ENCODE measurements at regions not wholly inside any gene's neighbourhood (a gene's known extent, or its start where the extent isn't known, plus 50 kb on each side); places are given as distances from the start of the nearest gene placed in this dataset.

- no peak for DNase-seq
- no peak overlapping the region for H3K4me2 ChIP-seq (ENCODE audit: low read length, poor library complexity, severe bottlenecking)
- no peaks in the 10 kb centered on the region for H3K4me1 ChIP-seq (ENCODE audit: control insufficient read depth, insufficient read depth, low read depth, low read length)
- H3K9ac ChIP-seq (ENCODE audit: low read length) = peak overlapping the region; percentile 68
- H2BK15ac ChIP-seq (ENCODE audit: low read depth, poor library complexity, severe bottlenecking) = no peak overlapping the region
- H3K14ac ChIP-seq (ENCODE audit: low read length in 2 of 2) = no peak overlapping the region
- H2AK5ac ChIP-seq (ENCODE audit: low read length, severe bottlenecking) = no peak overlapping the region
- no peaks in the 10 kb centered on the region for H3K36me3 ChIP-seq (ENCODE audit: control insufficient read depth in 1 of 2, insufficient read depth in 2 of 2, low read depth in 1 of 2, low read length in 2 of 2)
- no peak overlapping the region for H2BK5ac ChIP-seq (ENCODE audit: low read depth, low read length, poor library complexity, severe bottlenecking)
- H4K91ac ChIP-seq (ENCODE audit: low read length) = no peak overlapping the region
- H3K27ac ChIP-seq (ENCODE audit: low read length, poor library complexity, severe bottlenecking) = no peak overlapping the region
- no peaks in the 10 kb centered on the region for H3K79me1 ChIP-seq (replicated peaks; ENCODE audit: low read length, poor library complexity, severe bottlenecking)
- H4K8ac ChIP-seq (ENCODE audit: low read length) = no peak overlapping the region
- H3K18ac ChIP-seq (ENCODE audit: low read depth in 1 of 2, low read length in 2 of 2) = no peak overlapping the region
- no peak overlapping the region for H2AFZ ChIP-seq (ENCODE audit: low read depth, low read length)
- no peaks in the 10 kb centered on the region for H3K27me3 ChIP-seq (ENCODE audit: control insufficient read depth in 1 of 2, insufficient read depth in 1 of 2, low read length in 2 of 2)
- H3K23ac ChIP-seq (ENCODE audit: low read length in 2 of 2) = no peak overlapping the region
- WGBS = 88% methylated on average over 5 of the region's 5 CpGs
- no peak overlapping the region for H2BK120ac ChIP-seq (ENCODE audit: low read depth, low read length)
- H3K4ac ChIP-seq (ENCODE audit: low read depth in 1 of 2, low read length in 2 of 2) = no peak overlapping the region
- H3K4me3 ChIP-seq (ENCODE audit: insufficient read depth in 1 of 2, low read depth in 1 of 2, low read length in 2 of 2) = peak overlapping the region in 1 of 2 experiments; percentile 41
- peaks cover 2% of the 10 kb centered on the region for H3K9me3 ChIP-seq (ENCODE audit: control insufficient read depth, low read length)
- H2BK12ac ChIP-seq (ENCODE audit: low read length in 2 of 2) = no peak overlapping the region
Measured at GRCh38 chr12:18979401-18980126, 150.0 kb upstream of the PLEKHA5 start.

DNA sequence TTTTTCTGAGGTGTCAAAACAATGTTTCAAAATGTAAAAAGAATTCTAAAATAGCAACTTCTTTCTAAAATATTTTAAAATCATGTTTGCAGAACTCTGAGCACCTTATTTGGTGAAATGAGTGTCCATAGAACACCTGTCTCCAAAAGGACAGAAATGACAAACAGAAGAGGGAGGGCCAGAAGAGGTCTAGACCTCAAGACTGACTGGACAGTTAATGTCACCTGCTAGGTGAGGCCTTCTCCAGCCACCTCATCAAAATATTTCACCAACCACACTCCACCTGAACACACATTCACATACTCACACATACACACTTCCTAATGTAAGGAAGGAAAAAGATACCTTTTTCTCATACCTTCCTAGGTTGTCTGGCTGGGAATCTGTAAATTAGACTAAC lies 147.8 kb upstream of the PLEKHA5 start:
- Histone ChIP-seq H4K8ac (ENCODE audit: low read length) (no peak overlapping the region), H3K18ac (ENCODE audit: low read depth in 1 of 2, low read length in 2 of 2) (no peak overlapping the region), H2BK120ac (ENCODE audit: low read depth, low read length) (no peak overlapping the region)

DNA sequence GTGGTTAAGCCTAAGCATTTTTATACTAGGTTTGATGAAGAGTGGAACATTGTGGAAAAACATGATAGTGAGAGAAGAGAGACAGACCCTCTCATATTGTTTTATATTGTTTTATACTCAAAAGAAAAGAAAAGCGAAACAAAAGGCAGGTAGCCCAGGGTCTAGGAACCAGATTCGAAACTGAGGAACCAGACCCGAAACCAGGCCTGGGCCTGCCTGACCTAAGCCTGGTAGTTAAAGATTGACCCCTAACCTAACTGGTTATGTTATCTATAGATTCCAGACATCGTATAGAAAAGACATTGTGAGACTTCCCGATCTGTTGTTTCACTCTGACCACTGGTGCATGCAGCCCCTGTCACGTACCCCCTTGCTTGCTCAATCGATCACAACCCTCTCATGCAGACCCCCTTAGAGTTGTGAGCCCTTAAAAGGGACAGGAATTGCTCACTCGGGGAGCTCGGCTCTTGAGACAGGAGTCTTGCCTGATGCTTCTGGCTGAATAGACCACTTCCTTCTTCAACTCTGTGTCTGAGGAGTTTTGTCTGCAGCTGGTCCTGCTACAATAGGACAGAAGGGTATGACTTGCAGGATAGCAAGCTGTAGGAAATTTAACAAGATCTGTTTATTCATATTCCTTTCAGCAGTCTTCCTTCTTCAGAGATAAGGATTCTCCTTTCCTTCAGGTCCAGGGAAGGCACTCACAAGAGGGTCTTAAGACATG lies 147.1 kb upstream of the PLEKHA5 start:
- Histone ChIP-seq H2BK15ac (ENCODE audit: low read depth, poor library complexity, severe bottlenecking) (no peak overlapping the region), H2BK12ac (ENCODE audit: low read length in 2 of 2) (no peak overlapping the region), H3K27me3 (ENCODE audit: control insufficient read depth in 1 of 2, insufficient read depth in 1 of 2, low read length in 2 of 2) (no peaks in the 10 kb centered on the region), H3K4ac (ENCODE audit: low read depth in 1 of 2, low read length in 2 of 2) (no peak overlapping the region), H3K9ac (ENCODE audit: low read length) (no peak overlapping the region), H3K18ac (ENCODE audit: low read depth in 1 of 2, low read length in 2 of 2) (no peak overlapping the region), H3K36me3 (ENCODE audit: control insufficient read depth in 1 of 2, insufficient read depth in 2 of 2, low read depth in 1 of 2, low read length in 2 of 2) (no peaks in the 10 kb centered on the region), H2AK5ac (ENCODE audit: low read length, severe bottlenecking) (no peak overlapping the region), H3K27ac (ENCODE audit: low read length, poor library complexity, severe bottlenecking) (no peak overlapping the region), H2BK5ac (ENCODE audit: low read depth, low read length, poor library complexity, severe bottlenecking) (no peak overlapping the region), H3K14ac (ENCODE audit: low read length in 2 of 2) (no peak overlapping the region), H3K9me3 (ENCODE audit: control insufficient read depth, low read length) (no peaks in the 10 kb centered on the region), H2AFZ (ENCODE audit: low read depth, low read length) (no peak overlapping the region), H4K91ac (ENCODE audit: low read length) (no peak overlapping the region), H3K4me3 (ENCODE audit: insufficient read depth in 1 of 2, low read depth in 1 of 2, low read length in 2 of 2) (no peak overlapping the region), H4K8ac (ENCODE audit: low read length) (no peak overlapping the region), H3K79me1 (replicated peaks; ENCODE audit: low read length, poor library complexity, severe bottlenecking) (no peaks in the 10 kb centered on the region), H3K4me2 (ENCODE audit: low read length, poor library complexity, severe bottlenecking) (no peak overlapping the region), H2BK120ac (ENCODE audit: low read depth, low read length) (no peak overlapping the region), H3K23ac (ENCODE audit: low read length in 2 of 2) (no peak overlapping the region), H3K4me1 (ENCODE audit: control insufficient read depth, insufficient read depth, low read depth, low read length) (no peaks in the 10 kb centered on the region)
- DNase-seq = no peak
- WGBS = 90% methylated on average over 9 of the region's 9 CpGs

More for the DNA sequence above, 147.8 kb upstream of the PLEKHA5 start:
- Histone ChIP-seq H2BK12ac (ENCODE audit: low read length in 2 of 2) (no peak overlapping the region), H3K27me3 (ENCODE audit: control insufficient read depth in 1 of 2, insufficient read depth in 1 of 2, low read length in 2 of 2) (no peaks in the 10 kb centered on the region), H2BK5ac (ENCODE audit: low read depth, low read length, poor library complexity, severe bottlenecking) (no peak overlapping the region), H3K14ac (ENCODE audit: low read length in 2 of 2) (no peak overlapping the region), H3K27ac (ENCODE audit: low read length, poor library complexity, severe bottlenecking) (no peak overlapping the region), H3K4me1 (ENCODE audit: control insufficient read depth, insufficient read depth, low read depth, low read length) (no peaks in the 10 kb centered on the region), H3K23ac (ENCODE audit: low read length in 2 of 2) (no peak overlapping the region), H3K36me3 (ENCODE audit: control insufficient read depth in 1 of 2, insufficient read depth in 2 of 2, low read depth in 1 of 2, low read length in 2 of 2) (no peaks in the 10 kb centered on the region), H4K91ac (ENCODE audit: low read length) (no peak overlapping the region), H3K4me2 (ENCODE audit: low read length, poor library complexity, severe bottlenecking) (no peak overlapping the region), H3K4ac (ENCODE audit: low read depth in 1 of 2, low read length in 2 of 2) (no peak overlapping the region), H3K9ac (ENCODE audit: low read length) (no peak overlapping the region), H2AK5ac (ENCODE audit: low read length, severe bottlenecking) (no peak overlapping the region), H3K9me3 (ENCODE audit: control insufficient read depth, low read length) (no peaks in the 10 kb centered on the region), H3K79me1 (replicated peaks; ENCODE audit: low read length, poor library complexity, severe bottlenecking) (no peaks in the 10 kb centered on the region), H2AFZ (ENCODE audit: low read depth, low read length) (no peak overlapping the region), H3K4me3 (ENCODE audit: insufficient read depth in 1 of 2, low read depth in 1 of 2, low read length in 2 of 2) (no peak overlapping the region), H2BK15ac (ENCODE audit: low read depth, poor library complexity, severe bottlenecking) (no peak overlapping the region)
- no peak for DNase-seq

GRCh38 chr12:18983854-18984253 lies 145.7 kb upstream of the PLEKHA5 start:
- Histone ChIP-seq H3K14ac (ENCODE audit: low read length in 2 of 2) (no peak overlapping the region), H3K36me3 (ENCODE audit: control insufficient read depth in 1 of 2, insufficient read depth in 2 of 2, low read depth in 1 of 2, low read length in 2 of 2) (no peaks in the 10 kb centered on the region), H3K27me3 (ENCODE audit: control insufficient read depth in 1 of 2, insufficient read depth in 1 of 2, low read length in 2 of 2) (no peaks in the 10 kb centered on the region), H2AFZ (ENCODE audit: low read depth, low read length) (no peak overlapping the region), H3K4me2 (ENCODE audit: low read length, poor library complexity, severe bottlenecking) (no peak overlapping the region), H3K9ac (ENCODE audit: low read length) (no peak overlapping the region), H3K9me3 (ENCODE audit: control insufficient read depth, low read length) (no peaks in the 10 kb centered on the region), H3K4me1 (ENCODE audit: control insufficient read depth, insufficient read depth, low read depth, low read length) (no peaks in the 10 kb centered on the region), H4K8ac (ENCODE audit: low read length) (no peak overlapping the region), H3K79me1 (replicated peaks; ENCODE audit: low read length, poor library complexity, severe bottlenecking) (no peaks in the 10 kb centered on the region), H4K91ac (ENCODE audit: low read length) (no peak overlapping the region), H3K27ac (ENCODE audit: low read length, poor library complexity, severe bottlenecking) (no peak overlapping the region), H3K4ac (ENCODE audit: low read depth in 1 of 2, low read length in 2 of 2) (no peak overlapping the region), H2BK5ac (ENCODE audit: low read depth, low read length, poor library complexity, severe bottlenecking) (no peak overlapping the region), H2BK120ac (ENCODE audit: low read depth, low read length) (no peak overlapping the region), H3K23ac (ENCODE audit: low read length in 2 of 2) (no peak overlapping the region), H3K4me3 (ENCODE audit: insufficient read depth in 1 of 2, low read depth in 1 of 2, low read length in 2 of 2) (no peak overlapping the region), H2BK15ac (ENCODE audit: low read depth, poor library complexity, severe bottlenecking) (no peak overlapping the region), H3K18ac (ENCODE audit: low read depth in 1 of 2, low read length in 2 of 2) (no peak overlapping the region), H2BK12ac (ENCODE audit: low read length in 2 of 2) (no peak overlapping the region), H2AK5ac (ENCODE audit: low read length, severe bottlenecking) (no peak overlapping the region)
- 98% methylated on average over 3 of the region's 3 CpGs for WGBS
- DNase-seq = no peak
